ENCODE measurements at regions not wholly inside any gene's neighbourhood (a gene's known extent, or its start where the extent isn't known, plus 50 kb on each side); places are given as distances from the start of the nearest gene placed in this dataset.

DNA sequence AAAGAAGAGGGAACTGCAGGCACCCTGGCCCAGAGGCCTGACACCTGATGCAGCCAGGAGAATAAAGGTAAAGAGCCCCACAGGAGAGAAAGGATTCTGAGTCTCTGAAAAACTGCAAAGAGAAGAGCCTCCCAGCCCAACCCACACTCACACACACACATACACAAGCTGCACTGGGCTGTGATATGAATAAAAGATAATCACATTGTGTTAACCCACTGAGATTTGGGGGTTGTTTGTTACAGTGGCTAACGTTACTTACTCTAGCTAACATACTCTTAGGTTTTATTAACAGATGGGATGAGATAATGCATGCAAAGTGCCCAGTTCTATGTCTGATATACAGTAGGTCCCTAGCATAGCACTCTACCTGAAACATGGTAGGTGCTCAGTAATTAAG, 554.4 kb downstream of the CD83 start:
- Histone ChIP-seq H2AFZ (ENCODE audit: low read length) (no peak overlapping the region), H3K27ac (ENCODE audit: extremely low read length, insufficient read depth, low read length) (no peak overlapping the region), H3K4me1 (ENCODE audit: insufficient read depth, low read length) (no peaks in the 10 kb centered on the region), H3K79me2 (ENCODE audit: insufficient read depth, low read length) (no peaks in the 10 kb centered on the region), H3K4me2 (ENCODE audit: low read depth, low read length) (no peak overlapping the region), H3K4me3 (replicated peaks in 1 of 3; ENCODE audit: insufficient read depth in 1 of 3, low read depth in 2 of 3, low read length in 3 of 3) (no peak overlapping the region), H4K20me1 (ENCODE audit: insufficient read depth, low read length) (no peaks in the 10 kb centered on the region), H3K27me3 (ENCODE audit: control insufficient read depth in 1 of 2, insufficient read depth in 2 of 2, low read length in 2 of 2) (no peaks in the 10 kb centered on the region; a peak in 1 of 5 replicates), H3K9ac (ENCODE audit: insufficient read depth, low read depth, low read length) (no peak overlapping the region), H3K36me3 (replicated peaks in 1 of 2; ENCODE audit: control insufficient read depth in 1 of 2, insufficient read depth in 2 of 2, low read length in 2 of 2) (no peaks in the 10 kb centered on the region), H3K9me3 (ENCODE audit: low read length) (no peaks in the 10 kb centered on the region)
- 0% methylated on average over 1 of the region's 1 CpG for WGBS (ENCODE audit: low lambda C conversion rate)
- intact Hi-C loops (cut with micrococcal nuclease; ENCODE audit: unreplicated experiment): no loop called here
- TF ChIP-seq TARDBP (CRISPR knock-in tag; IDR thresholded peaks at IDR 0.05) (no peak), ZNF639 (CRISPR knock-in tag; conservative IDR thresholded peaks at IDR 0.05) (no peak), ZNF784 (CRISPR knock-in tag; IDR thresholded peaks at IDR 0.05; ENCODE audit: borderline replicate concordance) (no peak), CBFB (CRISPR knock-in tag; IDR thresholded peaks at IDR 0.05) (no peak), NFIB (CRISPR knock-in tag; IDR thresholded peaks at IDR 0.05; ENCODE audit: borderline replicate concordance) (no peak), ZNF331 (CRISPR knock-in tag; IDR thresholded peaks at IDR 0.05) (no peak), ZSCAN20 (CRISPR knock-in tag; IDR thresholded peaks at IDR 0.05; ENCODE audit: borderline replicate concordance) (no peak), SOX5 (CRISPR knock-in tag; IDR thresholded peaks at IDR 0.05; ENCODE audit: borderline replicate concordance) (no peak), DR1 (CRISPR knock-in tag; IDR thresholded peaks at IDR 0.05) (no peak), ELF1 (CRISPR knock-in tag; IDR thresholded peaks at IDR 0.05) (no peak), BHLHE40 (IDR thresholded peaks at IDR 0.05; ENCODE audit: low read length) (no peak), ZNF33B (CRISPR knock-in tag; IDR thresholded peaks at IDR 0.05) (no peak), ZFY (CRISPR knock-in tag; IDR thresholded peaks at IDR 0.05) (no peak), ZNF616 (CRISPR knock-in tag; IDR thresholded peaks at IDR 0.05; ENCODE audit: low read depth) (no peak), SMAD9 (CRISPR knock-in tag; IDR thresholded peaks at IDR 0.05) (no peak)
- TF ChIP-seq, protein P1, sequence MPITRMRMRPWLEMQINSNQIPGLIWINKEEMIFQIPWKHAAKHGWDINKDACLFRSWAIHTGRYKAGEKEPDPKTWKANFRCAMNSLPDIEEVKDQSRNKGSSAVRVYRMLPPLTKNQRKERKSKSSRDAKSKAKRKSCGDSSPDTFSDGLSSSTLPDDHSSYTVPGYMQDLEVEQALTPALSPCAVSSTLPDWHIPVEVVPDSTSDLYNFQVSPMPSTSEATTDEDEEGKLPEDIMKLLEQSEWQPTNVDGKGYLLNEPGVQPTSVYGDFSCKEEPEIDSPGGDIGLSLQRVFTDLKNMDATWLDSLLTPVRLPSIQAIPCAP (CRISPR knock-in tag; IDR thresholded peaks at IDR 0.05; ENCODE audit: low read depth): no peak
- BruUV-seq (replicated peaks): no TSS peak
- no peak for FAIRE-seq
- no peak for DNase-seq (ENCODE audit: low spot score)
- ATAC-seq: no peak
- in situ Hi-C loops (cut with HindIII; ENCODE audit: extremely low pct_ligation_motif_present, low pct_unique_long_range_greater_than_20kb): no loop called here
- CTCF ChIA-PET (ENCODE audit: low intra/inter-chr PET ratio, low total read pairs): no interaction called here
- POLR2A ChIA-PET: no interaction called here

Data from HepG2 (cell line).